SJCRH30 (cell line): ENCODE measurements at regions not wholly inside any gene's neighbourhood (a gene's known extent, or its start where the extent isn't known, plus 50 kb on each side); places are given as distances from the start of the nearest gene placed in this dataset.
A peak's percentile ranks its signal among the peaks of the same experiment; 100 is the strongest.

Experiments used
- DNase-seq, 2 experiments: peaks; one replicate each; pipeline ENCODE4 v3.0.0-alpha.2; 2015 to 2020
- H3K27ac ChIP-seq: fragments of 250-450 bp; sonication (Bioruptor Pico); 2 replicates; pipeline ENCODE4 v1.5.1; 2020; ENCODE audit warnings: mild to moderate bottlenecking, moderate library complexity
- H3K27me3 ChIP-seq: fragments of 250-450 bp; sonication (Bioruptor Pico); 2 replicates; pipeline ENCODE4 v1.5.1; 2020; ENCODE audit warnings: mild to moderate bottlenecking, moderate library complexity
- H3K36me3 ChIP-seq: fragments of 250-450 bp; sonication (Bioruptor Pico); 2 replicates; pipeline ENCODE4 v1.5.1; 2020; ENCODE audit warnings: mild to moderate bottlenecking, moderate library complexity
- H3K4me1 ChIP-seq: fragments of 250-450 bp; sonication (Bioruptor Pico); 2 replicates; pipeline ENCODE4 v1.5.1; 2020; ENCODE audit warnings: mild to moderate bottlenecking, moderate library complexity
- H3K4me3 ChIP-seq: fragments of 250-450 bp; sonication (Bioruptor Pico); 2 replicates; pipeline ENCODE4 v1.5.1; 2020; ENCODE audit warnings: mild to moderate bottlenecking, moderate library complexity
- H3K9me3 ChIP-seq: fragments of 250-450 bp; sonication (Bioruptor Pico); replicated peaks from 2 replicates; pipeline ENCODE4 v1.5.1; 2020; ENCODE audit warnings: mild to moderate bottlenecking, moderate library complexity

DNA sequence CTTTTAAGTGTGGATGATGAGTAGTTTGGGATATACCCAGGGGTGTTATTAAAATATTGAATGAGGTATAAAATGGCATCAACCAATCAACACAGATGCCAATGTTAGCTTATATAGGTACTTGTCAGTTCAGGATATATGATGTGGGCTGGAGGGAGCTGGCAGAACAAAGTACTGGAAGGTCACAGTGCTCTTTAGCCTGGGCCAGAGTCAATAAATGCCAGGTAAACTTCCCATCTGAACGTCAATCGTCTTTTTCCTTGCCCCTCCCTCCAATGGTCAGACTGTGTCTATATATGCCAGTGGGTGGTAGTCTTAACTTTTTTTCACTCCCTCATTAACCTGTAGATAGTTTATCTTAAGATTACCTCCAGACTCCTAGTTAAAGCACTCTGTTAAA, 140.8 kb upstream of the RBMS1 start:
- no peak overlapping the region for H3K27ac ChIP-seq
- no peak for DNase-seq
- no peaks in the 10 kb centered on the region for H3K4me1 ChIP-seq

DNA sequence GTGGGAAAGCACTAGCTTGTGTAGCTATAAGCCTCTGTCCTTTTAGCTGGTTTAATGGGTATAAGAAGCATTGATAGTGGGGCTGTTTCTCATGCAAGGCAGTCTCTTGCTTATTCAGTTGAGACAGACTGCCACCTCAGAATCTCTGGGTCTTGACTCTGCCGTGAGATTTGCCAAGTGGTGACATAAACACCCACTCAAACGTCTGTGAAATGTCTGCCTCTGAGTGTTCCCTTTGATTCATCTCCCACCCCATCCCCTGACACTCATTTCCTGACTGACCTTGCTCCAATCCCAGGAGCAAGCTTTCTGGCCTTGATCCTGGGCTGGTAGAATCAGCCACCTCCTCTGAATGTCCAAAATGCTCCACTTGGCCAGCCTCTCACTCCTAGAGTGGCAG, 141.9 kb upstream of the RBMS1 start:
- Histone ChIP-seq H3K4me1 (no peaks in the 10 kb centered on the region), H3K36me3 (no peaks in the 10 kb centered on the region), H3K27me3 (no peaks in the 10 kb centered on the region), H3K27ac (no peak overlapping the region), H3K4me3 (no peak overlapping the region), H3K9me3 (peaks cover 4% of the 10 kb centered on the region)
- DNase-seq = no peak

More for the DNA sequence above, 140.8 kb upstream of the RBMS1 start:
- no peaks in the 10 kb centered on the region for H3K27me3 ChIP-seq
- no peak overlapping the region for H3K4me3 ChIP-seq
- H3K36me3 ChIP-seq = no peaks in the 10 kb centered on the region
- peaks cover 2% of the 10 kb centered on the region for H3K9me3 ChIP-seq

DNA sequence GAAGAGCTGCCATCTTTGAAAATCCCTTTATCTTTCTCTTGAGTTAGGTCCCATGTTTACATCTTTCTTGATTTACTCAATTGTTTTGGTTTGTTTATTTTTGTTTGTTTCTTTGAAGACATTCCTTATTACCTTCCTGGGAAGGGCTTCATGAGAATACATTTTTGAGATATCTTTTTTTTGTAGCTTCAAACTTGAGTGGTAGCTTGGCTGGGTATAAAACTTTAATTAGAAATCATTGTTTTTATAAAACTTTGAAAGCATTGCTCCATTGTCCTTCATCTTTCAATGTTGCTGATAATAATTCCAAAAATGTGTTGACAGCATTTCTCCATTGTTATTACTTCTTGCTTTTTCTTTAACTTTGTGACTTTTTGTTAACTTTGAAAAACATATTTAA, 145.9 kb upstream of the RBMS1 start:
- Histone ChIP-seq H3K27ac (no peak overlapping the region), H3K9me3 (peaks cover 4% of the 10 kb centered on the region), H3K4me3 (no peak overlapping the region), H3K36me3 (no peaks in the 10 kb centered on the region), H3K27me3 (no peaks in the 10 kb centered on the region), H3K4me1 (no peaks in the 10 kb centered on the region)
- no peak for DNase-seq

GRCh38 chr2:160646684-160647444, 153.3 kb upstream of the RBMS1 start:
- Histone ChIP-seq H3K27ac (no peak overlapping the region), H3K4me3 (no peak overlapping the region), H3K4me1 (no peaks in the 10 kb centered on the region), H3K9me3 (no peaks in the 10 kb centered on the region), H3K27me3 (no peaks in the 10 kb centered on the region), H3K36me3 (no peaks in the 10 kb centered on the region)
- no peak for DNase-seq

DNA sequence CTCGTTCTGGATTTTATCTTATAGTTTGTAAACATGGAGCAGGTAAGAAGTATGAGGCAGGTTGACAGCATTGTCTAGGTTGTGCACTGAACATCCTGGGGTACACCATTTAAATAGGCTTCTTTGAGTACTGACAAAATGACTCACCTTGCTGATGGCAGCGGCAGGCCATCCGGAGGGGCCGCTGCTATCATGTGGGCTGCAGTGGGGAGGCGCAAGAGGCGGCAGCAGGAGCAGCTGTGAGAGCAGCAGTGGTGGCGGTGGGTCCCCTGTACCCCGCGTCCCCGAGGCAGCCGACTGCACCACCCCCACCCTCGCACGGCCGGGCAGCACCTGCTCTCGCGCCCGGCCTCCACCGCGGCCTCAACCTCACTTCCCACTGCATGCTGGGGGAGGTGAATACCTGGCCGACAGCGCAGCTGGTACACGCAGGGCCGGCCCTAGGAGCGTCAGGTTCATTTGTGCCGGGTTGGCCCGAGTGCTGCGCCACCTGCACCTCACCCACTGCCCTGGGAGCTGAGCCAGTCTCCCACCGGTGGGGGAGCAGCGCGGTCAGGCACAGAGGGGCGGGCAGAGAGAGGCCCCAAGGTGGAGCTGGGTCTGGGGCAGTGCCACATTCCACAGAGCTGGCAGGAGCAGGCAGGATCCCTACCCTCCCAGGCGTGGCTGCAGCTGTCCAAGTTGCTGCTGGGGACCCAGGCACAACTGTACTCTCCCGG, 154.5 kb upstream of the RBMS1 start:
- Histone ChIP-seq H3K27ac (no peak overlapping the region), H3K4me1 (no peaks in the 10 kb centered on the region), H3K27me3 (no peaks in the 10 kb centered on the region), H3K36me3 (no peaks in the 10 kb centered on the region), H3K9me3 (no peaks in the 10 kb centered on the region), H3K4me3 (no peak overlapping the region)
- no peak for DNase-seq

DNA sequence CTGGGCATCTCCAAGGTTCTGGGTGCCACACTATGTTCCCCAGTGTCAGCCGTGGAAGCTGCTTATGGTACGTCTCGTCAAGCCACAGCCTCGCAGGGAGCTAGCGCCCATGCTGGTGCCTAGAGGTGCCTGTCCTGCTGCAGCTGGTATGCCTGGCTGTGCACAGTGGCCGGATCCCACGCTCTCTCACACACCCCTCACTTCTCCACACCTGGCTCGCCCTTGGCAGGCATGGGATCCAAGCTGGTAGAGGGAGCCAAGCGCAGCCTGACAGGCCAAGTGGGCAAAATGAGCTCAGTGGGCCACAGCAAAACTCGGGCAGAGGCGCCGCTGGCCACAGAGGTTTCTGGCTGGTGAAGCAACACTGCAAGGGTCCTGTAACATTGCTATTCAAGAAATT, 156.1 kb upstream of the RBMS1 start:
- no peaks in the 10 kb centered on the region for H3K4me1 ChIP-seq
- no peaks in the 10 kb centered on the region for H3K36me3 ChIP-seq
- H3K27me3 ChIP-seq = no peaks in the 10 kb centered on the region
- H3K27ac ChIP-seq = no peak overlapping the region
- DNase-seq = no peak
- no peak overlapping the region for H3K4me3 ChIP-seq
- no peaks in the 10 kb centered on the region for H3K9me3 ChIP-seq

- DNase-seq = no peak
- Histone ChIP-seq H3K36me3 (no peaks in the 10 kb centered on the region), H3K27me3 (no peaks in the 10 kb centered on the region), H3K4me3 (no peak overlapping the region), H3K9me3 (no peaks in the 10 kb centered on the region), H3K4me1 (no peaks in the 10 kb centered on the region), H3K27ac (no peak overlapping the region)
Observed at GRCh38 chr2:160650196-160651118, 156.8 kb upstream of the RBMS1 start.

DNA sequence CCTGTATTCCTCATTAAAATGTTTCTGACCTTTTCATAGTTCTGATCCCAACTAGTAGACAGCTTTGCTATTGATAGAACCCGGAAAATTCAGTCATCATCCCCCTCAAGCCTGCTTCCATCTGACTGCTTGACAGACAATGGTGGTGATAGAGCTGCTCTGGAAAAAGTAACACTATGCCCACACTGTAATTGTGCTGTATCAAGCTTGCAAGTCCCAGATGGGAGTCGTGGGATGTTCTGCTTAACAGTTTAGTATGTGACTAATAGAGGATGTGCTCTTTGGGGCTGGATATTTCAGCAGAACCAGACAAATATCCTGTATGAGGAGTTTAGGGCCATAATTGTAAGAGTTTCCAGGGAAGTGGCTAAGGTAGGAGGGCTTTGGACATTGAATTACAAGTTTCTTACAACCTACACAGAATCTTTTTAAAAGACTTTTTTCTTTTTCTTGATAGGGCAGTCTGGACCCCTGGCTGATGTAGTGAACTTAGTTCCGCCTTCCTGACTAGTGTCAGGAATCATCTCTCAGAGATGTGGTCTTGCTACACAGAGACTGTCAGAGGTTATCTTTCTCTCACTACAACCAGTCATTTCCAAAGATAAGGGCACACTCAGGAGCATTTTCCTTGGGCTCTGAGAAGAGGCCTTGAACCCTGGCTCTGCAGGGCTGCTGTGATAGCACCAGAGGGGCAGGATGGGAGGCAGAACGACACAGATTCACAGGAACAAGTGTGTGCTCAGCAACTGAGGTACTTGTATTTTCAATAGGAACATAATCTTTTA, 158.0 kb upstream of the RBMS1 start:
- H3K27ac ChIP-seq = no peak overlapping the region
- no peaks in the 10 kb centered on the region for H3K27me3 ChIP-seq
- no peak for DNase-seq
- no peak overlapping the region for H3K4me3 ChIP-seq
- H3K4me1 ChIP-seq = no peaks in the 10 kb centered on the region
- no peaks in the 10 kb centered on the region for H3K9me3 ChIP-seq
- H3K36me3 ChIP-seq = no peaks in the 10 kb centered on the region

- Histone ChIP-seq H3K27ac (no peak overlapping the region), H3K36me3 (no peaks in the 10 kb centered on the region), H3K9me3 (no peaks in the 10 kb centered on the region), H3K4me1 (no peaks in the 10 kb centered on the region), H3K27me3 (no peaks in the 10 kb centered on the region), H3K4me3 (no peak overlapping the region)
- no peak for DNase-seq
Observed at GRCh38 chr2:160652236-160652635, 158.6 kb upstream of the RBMS1 start.

DNA sequence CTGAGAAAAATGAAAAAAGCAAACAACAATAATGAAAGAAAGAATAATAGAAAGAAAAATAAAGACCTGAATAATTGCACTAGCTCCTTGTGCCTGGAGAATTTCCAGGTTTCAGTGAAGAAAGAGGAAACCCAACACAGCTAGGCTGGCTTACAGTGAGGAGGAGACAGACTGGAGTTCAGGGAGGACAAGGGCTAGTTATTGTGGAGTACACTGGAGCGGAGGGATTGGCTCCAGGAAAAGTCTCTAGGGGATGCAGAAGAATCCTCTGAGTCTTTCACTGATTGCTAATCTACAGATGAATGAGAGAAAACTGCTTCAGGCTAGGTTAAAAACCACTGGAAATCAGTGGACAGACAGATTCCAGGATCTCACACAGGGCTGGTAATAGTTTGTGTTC, 163.6 kb upstream of the RBMS1 start:
- no peaks in the 10 kb centered on the region for H3K27me3 ChIP-seq
- no peaks in the 10 kb centered on the region for H3K9me3 ChIP-seq
- DNase-seq = peak in 1 of 2 experiments; percentile 12
- H3K36me3 ChIP-seq = no peaks in the 10 kb centered on the region
- H3K27ac ChIP-seq = no peak overlapping the region
- no peaks in the 10 kb centered on the region for H3K4me1 ChIP-seq
- no peak overlapping the region for H3K4me3 ChIP-seq

GRCh38 chr2:160658851-160659250, 165.2 kb upstream of the RBMS1 start:
- Histone ChIP-seq H3K36me3 (no peaks in the 10 kb centered on the region), H3K9me3 (no peaks in the 10 kb centered on the region), H3K4me1 (no peaks in the 10 kb centered on the region), H3K27ac (no peak overlapping the region), H3K4me3 (no peak overlapping the region), H3K27me3 (no peaks in the 10 kb centered on the region)
- no peak for DNase-seq

GRCh38 chr2:160660741-160661140, 167.1 kb upstream of the RBMS1 start:
- Histone ChIP-seq H3K27me3 (no peaks in the 10 kb centered on the region), H3K9me3 (no peaks in the 10 kb centered on the region), H3K4me1 (no peaks in the 10 kb centered on the region), H3K27ac (no peak overlapping the region), H3K36me3 (no peaks in the 10 kb centered on the region), H3K4me3 (no peak overlapping the region)
- no peak for DNase-seq

DNA sequence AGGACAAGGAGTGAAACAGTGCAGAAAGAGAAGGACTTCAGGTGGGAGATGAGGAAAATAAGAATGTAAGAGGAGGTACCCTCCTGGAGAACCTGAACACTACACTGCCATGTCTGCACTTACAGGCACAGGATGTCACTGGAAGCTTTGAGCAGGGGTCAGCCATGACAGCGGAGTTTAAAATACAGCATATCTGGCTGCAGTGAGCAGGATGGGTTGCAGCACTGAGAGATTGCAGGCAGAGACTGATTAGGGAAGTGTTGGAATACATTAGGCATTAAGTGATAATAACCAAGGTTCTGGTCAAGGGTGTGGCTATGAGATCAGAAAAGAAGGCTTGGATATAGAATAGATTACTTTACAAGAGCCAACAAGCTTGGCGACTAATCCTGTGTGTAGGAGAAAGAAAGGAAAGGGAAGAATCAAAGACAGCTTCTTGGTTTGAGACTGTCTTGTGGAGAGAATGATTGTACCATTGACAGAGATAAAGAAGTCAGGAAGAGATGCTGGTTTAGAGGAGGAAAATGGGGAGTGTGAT, 171.1 kb upstream of the RBMS1 start:
- Histone ChIP-seq H3K27me3 (no peaks in the 10 kb centered on the region), H3K4me3 (no peak overlapping the region), H3K9me3 (no peaks in the 10 kb centered on the region), H3K4me1 (peaks cover 5% of the 10 kb centered on the region; the same call in 1 of the 2 replicates), H3K36me3 (no peaks in the 10 kb centered on the region), H3K27ac (no peak overlapping the region)
- DNase-seq = no peak
